Left renal pelvis (tissue), 4 donors: ENCODE measurements at regions not wholly inside any gene's neighbourhood (a gene's known extent, or its start where the extent isn't known, plus 50 kb on each side); places are given as distances from the start of the nearest gene placed in this dataset.

ENCODE experiments used
- DNase-seq, 4 donors: peaks; one replicate each; pipeline ENCODE4 v3.0.0-alpha.2; 2013; ENCODE audit warnings: low read depth in 4 of 4, low spot score in 3 of 4

DNA sequence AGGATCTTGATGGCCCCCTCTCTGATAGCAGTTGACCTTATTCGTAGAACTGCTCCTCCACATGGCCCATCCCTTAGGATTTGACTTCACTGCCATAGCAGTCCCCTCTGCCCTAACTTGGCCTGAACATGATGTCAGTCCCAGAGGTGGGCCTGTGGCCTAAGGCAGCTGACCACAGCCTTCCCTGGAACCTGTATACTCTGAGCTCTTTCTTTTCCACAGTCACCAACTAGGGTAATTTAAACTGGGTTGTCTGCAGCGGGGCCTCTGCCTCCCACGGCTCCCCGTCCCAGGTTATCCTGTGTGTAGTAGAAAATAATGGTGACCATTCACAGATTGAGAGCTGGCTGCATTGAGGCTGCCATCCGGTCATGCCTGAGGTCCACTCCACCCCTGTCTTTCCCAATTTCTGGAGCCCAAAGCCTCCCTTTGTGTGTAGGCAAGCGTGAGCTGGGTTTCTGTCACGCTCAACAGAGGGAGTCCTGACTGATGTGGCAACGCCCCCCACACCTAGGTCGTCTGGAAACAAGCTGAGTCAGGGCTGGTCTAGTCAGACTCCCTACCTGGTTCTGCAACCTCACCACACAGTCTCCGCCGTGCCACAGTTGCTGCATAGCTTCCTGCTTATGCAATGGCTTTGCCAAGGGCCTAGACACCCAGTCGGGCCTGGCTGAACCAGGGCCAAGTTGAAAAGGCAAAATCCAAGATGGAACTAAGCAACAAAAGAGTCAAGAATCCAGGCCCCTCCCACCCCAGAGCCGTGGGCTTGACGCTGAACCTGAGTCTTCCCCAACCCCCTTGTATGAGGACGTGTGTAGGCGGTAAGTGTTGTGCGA is 284.5 kb downstream of the XXYLT1 start:
- no peak for DNase-seq

DNA sequence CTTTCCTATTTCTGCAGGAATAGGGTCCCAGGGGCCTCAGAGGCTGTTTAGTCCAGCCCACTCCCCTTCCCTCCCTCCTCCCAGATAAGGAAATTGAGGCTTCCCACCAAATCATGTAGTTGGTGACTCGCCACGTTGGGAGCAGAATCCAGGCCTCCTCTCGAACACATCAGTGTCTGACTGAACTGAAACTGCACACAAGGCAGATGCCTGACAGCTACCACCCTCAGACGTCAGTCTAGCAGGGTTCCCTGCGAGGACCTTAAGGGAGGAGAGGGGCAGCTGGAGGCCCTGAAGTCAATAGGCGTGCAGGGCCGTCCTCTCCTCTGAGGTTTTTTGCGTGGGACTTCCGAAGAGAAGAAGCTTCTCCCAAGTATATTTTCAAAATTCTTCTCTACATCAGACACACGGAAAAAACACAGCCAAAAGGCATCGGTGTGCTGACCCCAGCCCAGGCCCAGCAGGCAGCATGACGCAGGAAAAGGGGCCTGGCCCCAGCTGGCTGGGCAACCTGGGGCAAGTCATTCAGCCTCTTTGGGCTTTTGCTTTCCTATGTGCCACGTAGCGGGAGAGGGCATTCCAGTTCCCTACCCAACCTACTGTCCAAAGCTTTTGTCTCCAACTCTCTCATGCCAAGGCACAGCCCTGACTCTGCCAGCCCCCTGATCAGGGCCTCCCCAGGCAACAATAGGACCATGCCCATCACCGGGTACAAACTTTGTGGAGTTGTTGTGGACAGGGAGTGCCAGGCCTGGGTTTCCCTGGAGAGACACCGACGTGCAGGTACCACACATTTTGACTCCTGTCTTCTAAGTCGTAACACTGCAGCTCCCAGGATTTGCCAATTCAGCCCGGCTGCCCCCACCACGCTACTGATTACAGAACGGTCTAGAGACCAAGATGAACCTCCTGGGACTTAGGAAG is 283.1 kb downstream of the XXYLT1 start:
- no peak for DNase-seq

GRCh38 chr3:194988495-194989165 is 282.3 kb downstream of the XXYLT1 start:
- DNase-seq, result no peak

DNA sequence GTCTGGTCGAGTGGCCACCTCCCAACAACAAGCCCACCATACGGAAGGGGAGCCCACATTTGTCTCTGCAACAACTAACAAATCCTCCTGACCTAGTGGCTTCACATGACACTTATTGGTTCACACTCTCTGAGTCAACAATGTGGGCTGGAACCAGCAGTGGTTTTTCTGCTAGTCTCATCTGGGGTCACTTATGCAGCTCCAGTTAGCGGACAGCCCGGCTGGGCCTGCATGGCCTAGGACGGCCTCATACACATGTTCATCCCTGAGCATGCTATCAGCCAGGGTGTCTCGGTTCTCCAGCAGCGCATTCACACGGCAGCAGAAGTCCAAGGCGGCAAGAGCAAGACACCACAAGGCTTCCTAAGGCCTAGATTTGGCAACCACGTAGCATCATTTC is 281.7 kb downstream of the XXYLT1 start:
- DNase-seq, result no peak

DNA sequence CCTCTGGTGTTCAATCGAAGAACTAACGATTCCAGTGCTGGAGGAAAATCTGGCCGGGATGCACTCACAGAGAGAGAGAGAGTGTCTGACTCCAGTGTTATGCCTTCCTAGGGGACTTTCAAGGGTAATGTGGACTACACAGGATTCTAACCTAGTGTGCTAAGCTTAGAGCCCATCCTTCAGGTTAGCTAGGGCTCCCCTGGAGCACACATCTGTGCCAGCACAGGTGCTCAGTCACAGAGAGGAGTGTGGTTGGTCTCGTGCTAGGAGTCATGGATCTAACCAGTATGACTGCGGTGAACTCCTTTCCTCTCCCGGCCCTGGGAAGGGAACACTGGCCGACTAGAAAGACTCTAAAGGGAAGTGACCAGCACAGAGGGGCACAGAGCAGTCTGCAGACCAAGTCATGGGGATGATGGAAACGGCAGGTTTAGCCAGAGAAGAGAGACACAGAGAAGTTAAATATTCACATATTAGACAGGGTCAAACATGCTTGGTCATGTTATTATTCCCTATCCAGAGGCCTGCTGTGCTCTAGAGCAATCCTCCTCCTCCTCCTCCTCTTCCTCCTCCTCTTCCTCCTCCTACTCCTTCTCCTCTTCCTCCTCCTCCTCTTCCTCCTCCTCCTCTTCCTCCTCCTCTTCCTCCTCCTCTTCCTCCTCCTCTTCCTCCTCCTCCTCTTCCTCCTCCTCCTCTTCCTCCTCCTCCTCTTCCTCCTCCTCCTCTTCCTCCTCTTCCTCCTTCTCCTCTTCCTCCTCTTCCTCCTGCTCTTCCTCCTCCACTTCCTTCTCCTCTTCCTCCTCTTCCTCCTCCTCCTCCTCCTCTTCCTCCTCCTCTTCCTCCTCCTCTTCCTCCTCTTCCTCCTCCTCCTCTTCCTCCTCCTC is 280.3 kb downstream of the XXYLT1 start:
- no peak for DNase-seq

DNA sequence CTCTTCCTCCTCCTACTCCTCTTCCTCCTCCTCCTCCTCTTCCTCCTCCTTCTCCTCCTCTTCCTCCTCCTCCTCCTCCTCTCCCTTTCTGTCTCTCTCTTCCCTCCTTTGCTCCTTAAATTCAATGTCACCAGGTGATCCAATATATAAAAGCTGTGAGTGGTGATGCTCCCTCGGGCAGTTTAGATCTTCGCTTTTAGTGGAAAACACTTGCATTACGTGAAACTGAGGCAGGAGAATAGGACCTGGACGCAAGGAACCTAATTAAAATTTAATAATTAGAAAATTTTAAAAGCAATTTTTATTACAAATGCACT is 279.7 kb downstream of the XXYLT1 start:
- no peak for DNase-seq

DNA sequence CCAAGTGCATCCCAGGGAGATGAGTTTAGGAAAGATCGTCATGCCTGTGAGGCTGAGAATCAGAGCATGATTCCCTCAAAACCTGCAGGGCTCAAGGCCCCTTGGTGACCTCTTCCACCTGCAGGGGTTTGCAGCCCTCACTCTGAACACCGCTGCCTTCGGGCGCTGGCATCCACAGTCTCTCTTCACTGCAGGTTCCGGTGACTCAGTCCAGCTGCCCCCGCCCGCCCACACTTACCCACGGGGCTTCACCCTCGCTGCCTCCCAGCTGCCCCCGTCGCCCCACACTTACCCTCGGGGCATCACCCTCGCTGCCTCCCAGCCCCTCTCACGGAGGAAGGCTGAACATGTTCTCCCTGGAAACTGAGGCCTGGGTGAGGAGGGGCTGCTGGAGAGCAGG is 277.1 kb downstream of the XXYLT1 start:
- DNase-seq, result no peak

- DNase-seq, result no peak
Observed at GRCh38 chr3:194994551-194994981, 276.4 kb downstream of the XXYLT1 start.

GRCh38 chr3:194995334-194995733 is 275.6 kb downstream of the XXYLT1 start:
- no peak for DNase-seq

GRCh38 chr3:194995922-194996321 is 275.0 kb downstream of the XXYLT1 start:
- DNase-seq, result no peak

DNA sequence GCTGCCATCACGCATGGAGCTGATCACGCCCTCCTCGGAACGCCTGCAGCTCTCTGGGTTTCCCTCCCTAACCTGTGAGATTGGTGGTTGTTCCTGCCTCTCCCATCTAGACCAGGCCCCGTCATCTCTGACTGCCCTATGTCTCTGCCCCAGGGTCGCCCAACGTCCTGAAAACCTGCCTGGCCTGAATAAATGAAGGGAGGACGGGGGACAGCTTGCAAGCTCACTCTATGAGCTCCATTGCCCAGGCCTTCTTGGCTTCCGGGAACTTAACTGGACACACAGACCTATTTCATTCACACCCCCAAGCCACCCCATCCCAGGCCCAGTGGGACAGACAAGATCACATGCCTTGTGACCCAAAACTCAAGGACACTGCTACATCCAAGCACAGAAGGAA is 274.2 kb downstream of the XXYLT1 start:
- DNase-seq, result no peak

- no peak for DNase-seq
Observed at GRCh38 chr3:194998417-194998816, 272.5 kb downstream of the XXYLT1 start.

GRCh38 chr3:194998948-194999347 is 272.0 kb downstream of the XXYLT1 start:
- no peak for DNase-seq

DNA sequence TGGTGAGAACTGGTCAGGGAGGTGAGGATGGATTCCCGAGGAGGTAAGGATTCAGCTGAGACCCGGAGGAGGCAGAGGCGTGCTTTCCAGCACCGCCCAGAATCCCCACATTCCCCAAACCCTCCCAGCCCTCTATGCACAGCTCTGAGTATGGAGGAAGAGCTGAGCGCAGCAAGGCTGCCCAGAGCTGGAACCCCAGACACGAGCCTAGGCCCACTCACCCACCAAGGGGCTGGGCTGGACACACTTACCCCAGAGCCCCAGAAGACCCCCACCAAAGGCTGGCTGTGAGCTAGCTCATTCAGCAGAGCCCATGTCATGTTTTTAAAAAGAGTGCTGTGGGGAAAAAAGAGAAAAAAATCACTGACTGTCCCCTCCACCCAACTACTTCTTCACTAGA is 271.5 kb downstream of the XXYLT1 start:
- DNase-seq, result no peak

- no peak for DNase-seq
Observed at GRCh38 chr3:195001261-195001660, 269.7 kb downstream of the XXYLT1 start.

DNA sequence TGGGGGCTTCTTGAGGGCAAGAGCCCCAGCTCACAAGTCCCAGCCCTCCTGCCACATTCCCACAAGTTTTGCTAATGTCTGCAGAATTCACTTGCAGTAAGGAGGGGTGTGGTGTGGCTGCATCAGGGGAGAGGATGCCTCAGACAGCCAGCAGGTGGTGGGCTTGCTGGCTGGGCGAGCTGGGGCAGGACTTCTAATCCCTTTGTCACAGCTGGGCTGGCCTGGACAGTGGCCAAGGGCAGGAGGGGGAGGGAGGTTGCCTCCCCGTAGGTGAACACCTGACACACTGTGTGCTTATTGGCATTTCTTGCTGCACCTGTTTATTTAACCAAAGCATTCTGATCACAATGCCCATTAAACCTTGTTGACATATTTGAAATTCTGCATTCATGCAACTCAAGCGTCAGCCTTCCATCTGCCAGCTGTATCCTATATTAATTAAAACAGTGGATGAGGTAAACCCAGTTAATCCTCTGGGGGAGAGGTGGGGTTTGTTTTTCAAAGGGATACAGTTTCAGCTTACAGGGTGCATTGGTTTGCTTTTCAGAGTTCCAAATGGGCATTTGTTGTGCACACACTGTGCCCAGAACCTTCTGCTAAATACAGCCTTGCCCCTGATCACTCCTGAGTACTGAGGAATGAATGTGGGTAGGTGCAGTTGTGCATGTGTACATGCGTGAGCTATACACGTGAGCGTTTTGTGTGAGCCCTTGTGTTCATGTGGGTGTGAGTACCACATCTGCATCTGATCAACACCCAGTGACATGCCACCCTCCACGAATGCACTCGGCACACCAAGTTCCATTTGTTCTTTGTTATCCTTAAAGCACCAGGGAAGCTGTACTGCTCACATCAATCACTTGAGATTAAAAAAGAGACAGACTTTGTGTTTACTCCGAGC is 268.7 kb downstream of the XXYLT1 start:
- DNase-seq, result peak in 3 of 4 donors; percentile 38 to 48 (median 38)

DNA sequence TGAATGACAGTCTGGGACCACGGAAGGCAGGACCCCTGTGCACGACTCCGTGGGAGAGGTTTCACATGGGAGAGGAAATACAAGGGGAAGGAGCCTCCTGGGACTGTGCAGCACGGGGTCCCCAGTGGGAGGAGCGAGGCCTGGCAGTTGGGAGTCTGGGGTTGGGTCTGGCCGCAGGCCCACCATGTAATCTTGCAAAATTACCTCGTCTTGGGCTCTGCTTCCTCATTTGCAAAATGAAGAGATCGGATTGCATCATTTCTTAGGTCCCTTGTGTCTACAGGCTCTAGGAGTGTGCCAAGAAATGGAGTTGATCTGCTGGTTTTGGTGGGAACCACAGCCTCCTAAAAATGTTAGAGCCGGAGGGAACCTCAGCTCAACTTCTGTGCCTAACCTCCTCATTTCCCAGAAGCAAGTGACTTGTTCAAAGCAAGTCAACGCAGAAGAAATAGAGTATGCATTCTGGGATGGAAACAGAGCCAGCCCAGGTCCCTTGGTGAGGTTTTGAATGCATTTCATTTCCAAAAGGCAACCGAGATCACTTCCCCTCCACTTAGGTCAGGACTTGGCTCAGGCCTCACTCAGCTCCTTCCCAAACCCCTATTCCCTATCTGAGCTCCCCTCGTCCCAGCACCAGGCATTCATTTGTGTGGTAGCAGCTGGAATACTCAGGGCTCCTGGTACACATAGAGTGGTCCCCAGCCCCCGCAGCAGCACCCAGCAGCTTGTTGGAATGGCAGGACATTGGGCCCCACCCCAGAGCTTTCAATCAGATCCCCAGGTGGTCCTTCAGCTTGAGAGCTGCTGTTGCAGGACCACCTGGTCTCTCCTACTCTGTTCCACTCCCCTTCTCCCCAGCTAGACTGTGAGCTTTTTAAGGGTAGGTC is 267.7 kb downstream of the XXYLT1 start:
- no peak for DNase-seq

DNA sequence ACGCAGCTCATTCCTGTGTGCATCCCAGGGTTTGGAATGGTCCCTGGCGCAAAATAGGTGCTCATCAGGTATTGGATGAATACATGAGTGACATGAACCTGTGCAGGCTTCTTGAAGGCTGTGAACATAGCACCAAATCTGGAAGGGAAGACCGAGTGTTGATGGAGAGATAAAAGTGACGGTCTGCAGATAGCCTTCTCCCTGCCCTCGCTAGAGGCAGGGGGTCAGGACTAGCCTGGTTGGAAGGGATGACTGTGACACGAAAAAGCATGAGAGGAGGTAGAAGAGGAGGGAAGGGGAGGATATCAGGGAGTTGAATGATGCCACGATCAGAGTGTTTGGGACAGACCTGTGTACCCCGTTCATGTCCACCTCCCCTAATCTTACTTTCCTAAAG is 267.1 kb downstream of the XXYLT1 start:
- DNase-seq, result no peak
